Body of pancreas (tissue), 4 donors: ENCODE measurements at regions not wholly inside any gene's neighbourhood (a gene's known extent, or its start where the extent isn't known, plus 50 kb on each side); places are given as distances from the start of the nearest gene placed in this dataset.

Experiments used
- ATAC-seq: fragments of 150-250 bp; one replicate; pipeline ENCODE4 v1.9.1; 2016
- DNase-seq, 4 donors: peaks; one replicate each; pipeline ENCODE4 v3.0.0-alpha.2; 2019
- H3K27ac ChIP-seq, 4 donors: fragments of 200-600 bp; sonication (generic); 1 replicate in 3 of 4; 2 replicates in 1 of 4; pipeline versions ENCODE4 v1.5.1 to v1.6.1; 2016 to 2019; ENCODE audit warnings: mild to moderate bottlenecking in 1 of 4, mixed read lengths in 1 of 4, moderate library complexity in 1 of 4
- H3K27me3 ChIP-seq, 2 donors: fragments of 200-600 bp; sonication (generic); one replicate each; pipeline ENCODE4 v1.6.0; 2016; ENCODE audit warnings: mild to moderate bottlenecking in 1 of 2
- H3K36me3 ChIP-seq, 2 donors: fragments of 200-600 bp; sonication (generic); replicated peaks in 1 of 2; 2 replicates each; pipeline ENCODE4 v1.5.1; 2016; ENCODE audit warnings: low read depth in 2 of 2; ENCODE audit not compliant: insufficient read depth in 1 of 2
- H3K4me1 ChIP-seq: fragments of 200-600 bp; sonication (generic); one replicate; pipeline ENCODE4 v1.6.0; 2016
- H3K4me3 ChIP-seq, 2 donors: fragments of 200-600 bp; sonication (generic); 1 replicate in 1 of 2; 2 replicates in 1 of 2; pipeline ENCODE4 v1.5.1; 2016 to 2019
- H3K9me3 ChIP-seq, 3 donors: fragments of 200-600 bp; sonication (generic); 1 replicate in 2 of 3; 2 replicates in 1 of 3; pipeline ENCODE4 v1.5.1; 2016
- CTCF ChIP-seq, 7 experiments: fragments of 450-650 bp in 4 of 7; fragments of 200-600 bp in 3 of 7; sonication (generic) in 3 of 7; IDR thresholded peaks; one replicate each; pipeline ENCODE4 v1.5.1; 2016 to 2019; ENCODE audit warnings: antibody characterized with exemption in 7 of 7
- POLR2A ChIP-seq, 3 donors: fragments of 450-650 bp; IDR thresholded peaks; one replicate each; pipeline ENCODE4 v1.6.1; 2016; ENCODE audit warnings: antibody characterized with exemption in 3 of 3, mild to moderate bottlenecking in 2 of 3
- whole genome bisulfite sequencing, 2 donors: methylation state at CpG; one replicate each; pipeline ENCODE4 v1.1.5; 2017; 5-methylcytosine and 5-hydroxymethylcytosine counted together
- intact Hi-C: fragments of 100-400 bp; cut with DNase I; formaldehyde crosslinking; loops from one replicate; pipeline ENCODE4 v1.15.1; 2023

DNA sequence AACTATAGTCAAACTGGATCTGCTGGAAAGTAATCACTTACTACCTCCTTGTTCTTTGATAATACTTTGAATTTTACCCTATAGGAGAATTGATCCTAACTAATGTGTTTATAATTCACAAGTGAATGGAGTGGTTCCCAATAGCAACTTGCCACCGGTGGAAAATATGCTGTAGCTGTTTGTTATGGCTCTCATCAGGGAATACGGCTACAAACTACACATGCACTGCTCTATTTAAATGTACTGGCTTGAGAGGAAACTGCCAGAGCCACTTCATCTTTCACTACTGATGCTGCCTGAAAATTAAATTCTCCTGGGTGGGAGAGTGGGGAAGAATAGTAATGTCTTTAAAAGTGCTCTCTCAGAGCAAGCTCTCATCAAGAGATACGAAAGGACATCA, 448.5 kb upstream of the GRAMD2B start:
- no peaks in the 10 kb centered on the region for H3K36me3 ChIP-seq
- H3K4me1 ChIP-seq, result no peaks in the 10 kb centered on the region
- no peaks in the 10 kb centered on the region for H3K9me3 ChIP-seq
- 68 to 74% methylated on average over 3 of the region's 3 CpGs for WGBS, 2 donors
- no peaks in the 10 kb centered on the region for H3K27me3 ChIP-seq
- TF ChIP-seq POLR2A (IDR thresholded peaks at IDR 0.05) (no peak), CTCF (IDR thresholded peaks at IDR 0.05) (no peak)
- H3K4me3 ChIP-seq, result no peak overlapping the region
- DNase-seq, result no peak
- H3K27ac ChIP-seq, result no peak overlapping the region
- intact Hi-C loops, result no loop called here
- ATAC-seq, result no peak

- TF ChIP-seq CTCF (IDR thresholded peaks at IDR 0.05) (no peak), POLR2A (IDR thresholded peaks at IDR 0.05) (no peak)
- intact Hi-C loops, result no loop called here
- Histone ChIP-seq H3K9me3 (no peaks in the 10 kb centered on the region), H3K4me3 (no peak overlapping the region), H3K4me1 (no peaks in the 10 kb centered on the region), H3K27me3 (no peaks in the 10 kb centered on the region), H3K36me3 (no peaks in the 10 kb centered on the region), H3K27ac (no peak overlapping the region)
- no peak for DNase-seq
- ATAC-seq, result no peak
- WGBS, 2 donors, result 73 to 75% methylated on average over 2 of the region's 2 CpGs
These were observed 446.7 kb upstream of the GRAMD2B start for GRCh38 chr5:125976421-125977000.

DNA sequence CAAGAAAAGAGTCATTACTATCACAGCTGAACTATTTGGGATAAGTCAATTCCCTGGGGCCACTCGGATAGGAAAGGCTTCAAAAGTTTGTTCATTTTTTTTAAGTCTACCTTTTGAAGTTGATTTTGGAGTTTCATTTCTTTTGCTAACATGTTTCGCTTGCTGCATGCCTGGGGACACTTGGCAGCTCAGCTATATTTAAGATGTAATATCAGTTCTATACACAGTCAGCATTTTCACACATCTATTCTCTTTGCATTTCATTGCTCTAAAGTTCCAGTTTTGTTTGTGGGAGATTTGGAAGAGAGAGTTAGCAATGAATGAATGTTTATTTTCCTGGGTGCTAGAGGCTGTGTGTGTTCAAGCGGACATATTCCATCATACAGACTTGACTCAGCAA, 445.2 kb upstream of the GRAMD2B start:
- ATAC-seq (no peak), DNase-seq (no peak)
- Histone ChIP-seq H3K4me3 (no peak overlapping the region), H3K36me3 (no peaks in the 10 kb centered on the region), H3K4me1 (no peaks in the 10 kb centered on the region), H3K9me3 (no peaks in the 10 kb centered on the region), H3K27ac (no peak overlapping the region), H3K27me3 (no peaks in the 10 kb centered on the region)
- TF ChIP-seq CTCF (IDR thresholded peaks at IDR 0.05), result no peak
- 75 to 79% methylated on average over 3 of the region's 3 CpGs for WGBS, 2 donors
- intact Hi-C loops, result no loop called here

DNA sequence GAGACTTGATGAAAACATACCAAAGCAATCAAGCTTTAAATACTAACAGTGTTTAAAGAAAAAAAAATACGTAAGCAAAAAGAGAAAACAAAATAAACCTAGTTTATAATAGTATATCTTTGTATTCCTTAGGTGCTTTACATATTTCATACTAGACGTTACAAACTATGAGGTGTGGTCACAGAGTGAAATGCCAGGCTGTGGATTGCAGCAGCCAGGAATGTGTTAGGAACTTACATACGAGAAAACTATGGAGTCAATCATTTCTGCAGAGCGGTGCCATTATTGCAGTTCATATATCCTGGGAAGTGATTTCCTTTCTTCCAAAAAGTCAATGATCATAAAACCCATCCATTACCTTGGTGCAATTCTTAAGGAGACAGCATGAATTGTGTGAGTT, 443.6 kb upstream of the GRAMD2B start:
- H3K27me3 ChIP-seq, result no peaks in the 10 kb centered on the region
- H3K9me3 ChIP-seq, result no peaks in the 10 kb centered on the region
- no peaks in the 10 kb centered on the region for H3K36me3 ChIP-seq
- DNase-seq (no peak), ATAC-seq (no peak)
- TF ChIP-seq CTCF (IDR thresholded peaks at IDR 0.05) (no peak), POLR2A (IDR thresholded peaks at IDR 0.05) (no peak)
- intact Hi-C loops, result no loop called here
- no peaks in the 10 kb centered on the region for H3K4me1 ChIP-seq
- H3K4me3 ChIP-seq, result no peak overlapping the region
- WGBS, 2 donors, result 69 to 75% methylated on average over 4 of the region's 4 CpGs
- H3K27ac ChIP-seq, result no peak overlapping the region

GRCh38 chr5:125981016-125981415, 442.2 kb upstream of the GRAMD2B start:
- Histone ChIP-seq H3K4me1 (no peaks in the 10 kb centered on the region), H3K27ac (no peak overlapping the region), H3K4me3 (no peak overlapping the region), H3K36me3 (no peaks in the 10 kb centered on the region), H3K27me3 (no peaks in the 10 kb centered on the region), H3K9me3 (no peaks in the 10 kb centered on the region)
- no peak for TF ChIP-seq CTCF (IDR thresholded peaks at IDR 0.05)
- TF ChIP-seq POLR2A (IDR thresholded peaks at IDR 0.05), result no peak
- DNase-seq, result no peak
- intact Hi-C loops, result no loop called here
- no peak for ATAC-seq
